ACHN (cell line): ENCODE measurements at regions not wholly inside any gene's neighbourhood (a gene's known extent, or its start where the extent isn't known, plus 50 kb on each side); places are given as distances from the start of the nearest gene placed in this dataset.

Experiments used
- DNase-seq: peaks from one replicate; pipeline ENCODE4 v3.0.0-alpha.2; 2015
- in situ Hi-C: cut with HindIII; loops from 2 replicates; pipeline ENCODE4 v1.10.0; 2017; ENCODE audit warnings: low sequenced_read_pairs, low pct_ligation_motif_present, low pct_unique_long_range_greater_than_20kb

GRCh38 chr12:44961887-44962286 lies 85.8 kb upstream of the NELL2 start:
- DNase-seq = no peak
- in situ Hi-C loops = no loop called here

GRCh38 chr12:44960856-44961255 lies 84.7 kb upstream of the NELL2 start:
- in situ Hi-C loops = no loop called here
- DNase-seq = peak; percentile 23

GRCh38 chr12:44960423-44960822 lies 84.3 kb upstream of the NELL2 start:
- in situ Hi-C loops = no loop called here
- no peak for DNase-seq

- no peak for DNase-seq
- in situ Hi-C loops = no loop called here
Observed at GRCh38 chr12:44947163-44947562, 71.0 kb upstream of the NELL2 start.

GRCh38 chr12:44942714-44943113 lies 66.6 kb upstream of the NELL2 start:
- no peak for DNase-seq
- in situ Hi-C loops = no loop called here

GRCh38 chr12:44930972-44931600 lies 55.0 kb upstream of the NELL2 start:
- peak; percentile 82 for DNase-seq
- in situ Hi-C loops = no loop called here

GRCh38 chr12:44929236-44929885 lies 53.2 kb upstream of the NELL2 start:
- in situ Hi-C loops = no loop called here
- no peak for DNase-seq
